ENCODE measurements at regions not wholly inside any gene's neighbourhood (a gene's known extent, or its start where the extent isn't known, plus 50 kb on each side); places are given as distances from the start of the nearest gene placed in this dataset.
"Not testable (repeated sequence)": the region's sequence is repeated elsewhere in the genome, so short reads cannot be mapped to it uniquely, and the experiment has no call there.

GRCh38 chr17:51481370-51481769 lies 221.0 kb downstream of the UTP18 start:
- Histone ChIP-seq H3K79me1 (ENCODE audit: low read length) (no peaks in the 10 kb centered on the region), H2AFZ (ENCODE audit: insufficient read depth, low read length, poor library complexity) (no peak overlapping the region), H3K36me3 (ENCODE audit: control insufficient read depth in 1 of 2, insufficient read depth in 2 of 2, low read length in 2 of 2) (no peaks in the 10 kb centered on the region), H2AK5ac (ENCODE audit: low read length) (no peak overlapping the region), H3K9ac (ENCODE audit: low read length) (no peak overlapping the region), H4K12ac (ENCODE audit: low read depth, low read length) (no peak overlapping the region), H3K4me1 (ENCODE audit: control insufficient read depth in 1 of 2, insufficient read depth in 2 of 2, low read length in 2 of 2) (no peaks in the 10 kb centered on the region), H3K4me3 (ENCODE audit: low read depth, low read length) (no peak overlapping the region), H3K4ac (ENCODE audit: low read depth, low read length) (no peak overlapping the region), H3K27ac (ENCODE audit: low read depth, low read length) (no peak overlapping the region), H2BK120ac (ENCODE audit: insufficient read depth, low read length, poor library complexity) (no peak overlapping the region), H4K91ac (ENCODE audit: low read depth, low read length) (no peak overlapping the region), H3K4me2 (ENCODE audit: low read length) (no peak overlapping the region), H4K8ac (ENCODE audit: low read depth, low read length) (no peak overlapping the region), H3K27me3 (ENCODE audit: insufficient read depth, low read length) (no peaks in the 10 kb centered on the region), H3K79me2 (ENCODE audit: control insufficient read depth, insufficient read depth, low read length, poor library complexity) (no peaks in the 10 kb centered on the region), H3K9me3 (ENCODE audit: insufficient read depth, low read depth, low read length) (no peaks in the 10 kb centered on the region), H3K18ac (ENCODE audit: low read length) (no peak overlapping the region), H2BK5ac (ENCODE audit: low read depth, low read length, poor library complexity) (no peak overlapping the region), H2BK12ac (ENCODE audit: low read length) (no peak overlapping the region), H3K23ac (ENCODE audit: low read length) (no peak overlapping the region), H3K14ac (ENCODE audit: low read length) (no peak overlapping the region)
- no peak for DNase-seq
- no CpG with 5 or more reads among the region's 2 CpGs for WGBS (ENCODE audit: extremely low coverage, insufficient coverage, insufficient read length)

- not testable (repeated sequence) for H3K4me3 ChIP-seq (ENCODE audit: low read depth, low read length); H4K91ac ChIP-seq (ENCODE audit: low read depth, low read length); H4K12ac ChIP-seq (ENCODE audit: low read depth, low read length); H3K9ac ChIP-seq (ENCODE audit: low read length); H3K79me2 ChIP-seq (ENCODE audit: control insufficient read depth, insufficient read depth, low read length, poor library complexity); H2BK12ac ChIP-seq (ENCODE audit: low read length); H2AFZ ChIP-seq (ENCODE audit: insufficient read depth, low read length, poor library complexity); H3K27me3 ChIP-seq (ENCODE audit: insufficient read depth, low read length); H4K8ac ChIP-seq (ENCODE audit: low read depth, low read length); H3K4me2 ChIP-seq (ENCODE audit: low read length); H3K4ac ChIP-seq (ENCODE audit: low read depth, low read length); H3K18ac ChIP-seq (ENCODE audit: low read length); H3K9me3 ChIP-seq (ENCODE audit: insufficient read depth, low read depth, low read length); H3K79me1 ChIP-seq (ENCODE audit: low read length); H2BK5ac ChIP-seq (ENCODE audit: low read depth, low read length, poor library complexity); H2AK5ac ChIP-seq (ENCODE audit: low read length); H3K23ac ChIP-seq (ENCODE audit: low read length); H3K4me1 ChIP-seq (ENCODE audit: control insufficient read depth in 1 of 2, insufficient read depth in 2 of 2, low read length in 2 of 2); H3K36me3 ChIP-seq (ENCODE audit: control insufficient read depth in 1 of 2, insufficient read depth in 2 of 2, low read length in 2 of 2); DNase-seq; H3K14ac ChIP-seq (ENCODE audit: low read length); H2BK120ac ChIP-seq (ENCODE audit: insufficient read depth, low read length, poor library complexity); H3K27ac ChIP-seq (ENCODE audit: low read depth, low read length)
- no CpG with 5 or more reads among the region's 1 CpG for WGBS (ENCODE audit: extremely low coverage, insufficient coverage, insufficient read length)
These were observed 221.9 kb downstream of the UTP18 start for GRCh38 chr17:51482248-51482647.

GRCh38 chr17:51486091-51486490 lies 225.7 kb downstream of the UTP18 start:
- Histone ChIP-seq H3K18ac (ENCODE audit: low read length) (no peak overlapping the region), H3K14ac (ENCODE audit: low read length) (no peak overlapping the region), H2AFZ (ENCODE audit: insufficient read depth, low read length, poor library complexity) (no peak overlapping the region), H3K36me3 (ENCODE audit: control insufficient read depth in 1 of 2, insufficient read depth in 2 of 2, low read length in 2 of 2) (no peaks in the 10 kb centered on the region), H3K27ac (ENCODE audit: low read depth, low read length) (no peak overlapping the region), H3K23ac (ENCODE audit: low read length) (no peak overlapping the region), H4K91ac (ENCODE audit: low read depth, low read length) (no peak overlapping the region), H3K27me3 (ENCODE audit: insufficient read depth, low read length) (no peaks in the 10 kb centered on the region), H2BK12ac (ENCODE audit: low read length) (no peak overlapping the region), H3K79me2 (ENCODE audit: control insufficient read depth, insufficient read depth, low read length, poor library complexity) (no peaks in the 10 kb centered on the region), H4K8ac (ENCODE audit: low read depth, low read length) (no peak overlapping the region), H3K9ac (ENCODE audit: low read length) (no peak overlapping the region), H3K4ac (ENCODE audit: low read depth, low read length) (no peak overlapping the region), H2BK120ac (ENCODE audit: insufficient read depth, low read length, poor library complexity) (no peak overlapping the region), H4K12ac (ENCODE audit: low read depth, low read length) (no peak overlapping the region), H2BK5ac (ENCODE audit: low read depth, low read length, poor library complexity) (no peak overlapping the region), H3K9me3 (ENCODE audit: insufficient read depth, low read depth, low read length) (no peaks in the 10 kb centered on the region), H3K4me2 (ENCODE audit: low read length) (no peak overlapping the region), H3K79me1 (ENCODE audit: low read length) (no peaks in the 10 kb centered on the region), H2AK5ac (ENCODE audit: low read length) (no peak overlapping the region), H3K4me1 (ENCODE audit: control insufficient read depth in 1 of 2, insufficient read depth in 2 of 2, low read length in 2 of 2) (peaks cover 0 to 2% of the 10 kb centered on the region in 2 experiments), H3K4me3 (ENCODE audit: low read depth, low read length) (no peak overlapping the region)
- DNase-seq, result no peak
- no CpG with 5 or more reads among the region's 4 CpGs for WGBS (ENCODE audit: extremely low coverage, insufficient coverage, insufficient read length)

- H2AK5ac ChIP-seq (ENCODE audit: low read length), result no peak overlapping the region
- no peak overlapping the region for H3K23ac ChIP-seq (ENCODE audit: low read length)
- H3K18ac ChIP-seq (ENCODE audit: low read length), result no peak overlapping the region
- H3K79me1 ChIP-seq (ENCODE audit: low read length), result no peaks in the 10 kb centered on the region
- DNase-seq, result no peak
- H2BK5ac ChIP-seq (ENCODE audit: low read depth, low read length, poor library complexity), result no peak overlapping the region
- H3K36me3 ChIP-seq (ENCODE audit: control insufficient read depth in 1 of 2, insufficient read depth in 2 of 2, low read length in 2 of 2), result no peaks in the 10 kb centered on the region
- no peak overlapping the region for H3K4me3 ChIP-seq (ENCODE audit: low read depth, low read length)
- H3K9ac ChIP-seq (ENCODE audit: low read length), result no peak overlapping the region
- H3K27ac ChIP-seq (ENCODE audit: low read depth, low read length), result no peak overlapping the region
- peaks cover 0 to 2% of the 10 kb centered on the region in 2 experiments for H3K4me1 ChIP-seq (ENCODE audit: control insufficient read depth in 1 of 2, insufficient read depth in 2 of 2, low read length in 2 of 2)
- H2BK12ac ChIP-seq (ENCODE audit: low read length), result no peak overlapping the region
- H3K79me2 ChIP-seq (ENCODE audit: control insufficient read depth, insufficient read depth, low read length, poor library complexity), result no peaks in the 10 kb centered on the region
- H3K27me3 ChIP-seq (ENCODE audit: insufficient read depth, low read length), result no peaks in the 10 kb centered on the region
- no peak overlapping the region for H3K14ac ChIP-seq (ENCODE audit: low read length)
- no peak overlapping the region for H3K4me2 ChIP-seq (ENCODE audit: low read length)
- no peak overlapping the region for H2AFZ ChIP-seq (ENCODE audit: insufficient read depth, low read length, poor library complexity)
- no CpG with 5 or more reads among the region's 5 CpGs for WGBS (ENCODE audit: extremely low coverage, insufficient coverage, insufficient read length)
- no peak overlapping the region for H4K91ac ChIP-seq (ENCODE audit: low read depth, low read length)
- no peak overlapping the region for H2BK120ac ChIP-seq (ENCODE audit: insufficient read depth, low read length, poor library complexity)
- no peak overlapping the region for H3K4ac ChIP-seq (ENCODE audit: low read depth, low read length)
- no peak overlapping the region for H4K12ac ChIP-seq (ENCODE audit: low read depth, low read length)
- no peaks in the 10 kb centered on the region for H3K9me3 ChIP-seq (ENCODE audit: insufficient read depth, low read depth, low read length)
- no peak overlapping the region for H4K8ac ChIP-seq (ENCODE audit: low read depth, low read length)
These were observed 226.7 kb downstream of the UTP18 start for GRCh38 chr17:51486885-51487520.

All from trophoblast cell (in vitro differentiated cells and primary cell).